HEK293 (cell line): ENCODE measurements at regions not wholly inside any gene's neighbourhood (a gene's known extent, or its start where the extent isn't known, plus 50 kb on each side); places are given as distances from the start of the nearest gene placed in this dataset.

Source experiments
- CTCF ChIA-PET: fragments of 350-600 bp; formaldehyde crosslinking; extraction: SDS; loops from one replicate; lab custom pipeline; 2021; ENCODE audit warnings: antibody characterized with exemption; lab: Yijun Ruan, JAX
- POLR2A ChIA-PET: fragments of 300-600 bp; formaldehyde crosslinking; extraction: SDS; loops from one replicate; lab custom pipeline; 2020; ENCODE audit warnings: antibody characterized with exemption, inconsistent platforms; lab: Yijun Ruan, JAX
- H3K27ac ChIP-seq: fragments of 200-500 bp; sonication (Bioruptor generic); 2 replicates; pipeline ENCODE4 v1.5.1; 2014; ENCODE audit warnings: low read depth, low read length, control low read depth, inconsistent platforms; ENCODE audit errors: extremely low read depth
- H3K36me3 ChIP-seq, 2 experiments: fragments of 200-500 bp in 1 of 2; sonication (Bioruptor generic) in 1 of 2; 1 replicate in 1 of 2; 2 replicates in 1 of 2; pipeline ENCODE4 v1.5.1; 2014 to 2017; ENCODE audit warnings: inconsistent platforms in 2 of 2, low read length in 2 of 2; ENCODE audit not compliant: control insufficient read depth in 2 of 2, insufficient read depth in 1 of 2
- H3K4me1 ChIP-seq: fragments of 200-500 bp; sonication (Bioruptor generic); 2 replicates; pipeline ENCODE4 v1.5.1; 2014; ENCODE audit warnings: mild to moderate bottlenecking, low read length, inconsistent platforms; ENCODE audit not compliant: control insufficient read depth, insufficient read depth
- H3K4me3 ChIP-seq: 2 replicates; pipeline ENCODE4 v1.5.1; 2011; ENCODE audit warnings: low read depth, mild to moderate bottlenecking, control low read depth, low read length, moderate library complexity
- H3K9me3 ChIP-seq: fragments of 200-500 bp; sonication (Bioruptor generic); 2 replicates; pipeline ENCODE4 v1.5.1; 2014; ENCODE audit warnings: low read depth, low read length, inconsistent platforms; ENCODE audit not compliant: control insufficient read depth, insufficient read depth
- GLI2 ChIP-seq: fragments of 450-650 bp; formaldehyde crosslinking; IDR thresholded peaks from 2 replicates; pipeline ENCODE4; 2017; ENCODE audit warnings: missing biosample characterization, missing genetic modification characterization, low read depth, borderline replicate concordance
- HOXA7 ChIP-seq: sonication (generic); formaldehyde crosslinking; IDR thresholded peaks from 2 replicates; pipeline ENCODE4 v1.8.1; 2022; ENCODE audit warnings: missing genetic modification reagents, borderline replicate concordance
- KLF9 ChIP-seq: fragments of 450-650 bp; formaldehyde crosslinking; IDR thresholded peaks from 2 replicates; pipeline ENCODE4 v1.5.1; 2016; ENCODE audit warnings: missing biosample characterization, missing genetic modification characterization, low read depth
- MZF1 ChIP-seq: fragments of 450-650 bp; formaldehyde crosslinking; IDR thresholded peaks from 2 replicates; pipeline ENCODE4 v1.5.1; 2017; ENCODE audit warnings: missing biosample characterization, missing genetic modification characterization, borderline replicate concordance
- WT1 ChIP-seq: fragments of 450-650 bp; formaldehyde crosslinking; IDR thresholded peaks from 2 replicates; pipeline ENCODE4 v1.5.1; 2016; ENCODE audit warnings: missing biosample characterization, missing genetic modification characterization
- ZBTB20 ChIP-seq: fragments of 450-650 bp; formaldehyde crosslinking; IDR thresholded peaks from 2 replicates; pipeline ENCODE4 v1.5.1; 2016; ENCODE audit warnings: missing biosample characterization, missing genetic modification characterization
- ZBTB48 ChIP-seq: fragments of 450-650 bp; formaldehyde crosslinking; IDR thresholded peaks from 2 replicates; pipeline ENCODE4 v1.5.1; 2016; ENCODE audit warnings: missing biosample characterization, missing genetic modification characterization
- ZEB2 ChIP-seq: fragments of 450-650 bp; formaldehyde crosslinking; IDR thresholded peaks from 2 replicates; pipeline ENCODE4 v1.5.1; 2016; ENCODE audit warnings: missing biosample characterization, missing genetic modification characterization
- ZNF121 ChIP-seq: fragments of 450-650 bp; formaldehyde crosslinking; IDR thresholded peaks from 2 replicates; pipeline ENCODE4 v1.5.1; 2016; ENCODE audit warnings: missing biosample characterization, missing genetic modification characterization
- ZNF169 ChIP-seq: fragments of 450-650 bp; formaldehyde crosslinking; IDR thresholded peaks from 2 replicates; pipeline ENCODE4 v1.5.1; 2016; ENCODE audit warnings: missing biosample characterization, missing genetic modification characterization
- ZNF214 ChIP-seq: fragments of 450-650 bp; formaldehyde crosslinking; IDR thresholded peaks from 2 replicates; pipeline ENCODE4 v1.5.1; 2017; ENCODE audit warnings: missing biosample characterization, mild to moderate bottlenecking, missing genetic modification characterization, borderline replicate concordance
- ZNF302 ChIP-seq: fragments of 450-650 bp; formaldehyde crosslinking; IDR thresholded peaks from 2 replicates; pipeline ENCODE4 v1.5.1; 2016; ENCODE audit warnings: missing biosample characterization, missing genetic modification characterization, low read depth
- ZNF350 ChIP-seq: fragments of 450-650 bp; formaldehyde crosslinking; IDR thresholded peaks from 2 replicates; pipeline ENCODE4 v1.5.0; 2017; ENCODE audit warnings: missing biosample characterization, mild to moderate bottlenecking, missing genetic modification characterization
- ZNF391 ChIP-seq: fragments of 450-650 bp; formaldehyde crosslinking; IDR thresholded peaks from 2 replicates; pipeline ENCODE4 v1.5.1; 2016; ENCODE audit warnings: low read depth, missing biosample characterization, missing genetic modification characterization, borderline replicate concordance
- ZNF404 ChIP-seq: fragments of 450-650 bp; formaldehyde crosslinking; IDR thresholded peaks from 2 replicates; pipeline ENCODE4 v1.5.1; 2017; ENCODE audit warnings: missing biosample characterization, missing genetic modification characterization
- ZNF544 ChIP-seq: fragments of 450-650 bp; formaldehyde crosslinking; IDR thresholded peaks from 2 replicates; pipeline ENCODE4 v1.5.0; 2017; ENCODE audit warnings: missing biosample characterization, missing genetic modification characterization
- ZNF561 ChIP-seq: fragments of 450-650 bp; IDR thresholded peaks from 2 replicates; pipeline ENCODE4 v1.5.1; 2018; ENCODE audit warnings: missing biosample characterization, missing genetic modification characterization, borderline replicate concordance
- ZNF580 ChIP-seq: fragments of 450-650 bp; formaldehyde crosslinking; IDR thresholded peaks from 2 replicates; pipeline ENCODE4 v1.5.1; 2016; ENCODE audit warnings: missing biosample characterization, missing genetic modification characterization
- ZNF585B ChIP-seq: fragments of 450-650 bp; formaldehyde crosslinking; IDR thresholded peaks from 2 replicates; pipeline ENCODE4 v1.5.1; 2016; ENCODE audit warnings: missing biosample characterization, missing genetic modification characterization
- ZNF626 ChIP-seq: fragments of 450-650 bp; sonication (Bioruptor Pico); formaldehyde crosslinking; IDR thresholded peaks from 2 replicates; pipeline ENCODE4 v1.5.1; 2018; ENCODE audit warnings: missing biosample characterization, missing genetic modification characterization, inconsistent platforms
- ZNF639 ChIP-seq: fragments of 450-650 bp; formaldehyde crosslinking; IDR thresholded peaks from 2 replicates; pipeline ENCODE4 v1.5.1; 2016; ENCODE audit warnings: missing biosample characterization, missing genetic modification characterization
- ZNF785 ChIP-seq: fragments of 450-650 bp; formaldehyde crosslinking; IDR thresholded peaks from 2 replicates; pipeline ENCODE4 v1.5.1; 2016; ENCODE audit warnings: missing biosample characterization, missing genetic modification characterization
- ZSCAN16 ChIP-seq: fragments of 450-650 bp; formaldehyde crosslinking; IDR thresholded peaks from 2 replicates; pipeline ENCODE4 v1.5.1; 2016; ENCODE audit warnings: missing biosample characterization, missing genetic modification characterization
- ZXDB ChIP-seq: fragments of 450-650 bp; formaldehyde crosslinking; IDR thresholded peaks from 2 replicates; pipeline ENCODE4 v1.5.1; 2016; ENCODE audit warnings: missing biosample characterization, missing genetic modification characterization
- TF ChIP-seq, protein P1 (sequence below): fragments of 450-650 bp; formaldehyde crosslinking; IDR thresholded peaks from 2 replicates; pipeline ENCODE4 v1.5.1; 2017; ENCODE audit warnings: missing biosample characterization, missing genetic modification characterization
- TF ChIP-seq, protein P2 (sequence below): fragments of 450-650 bp; formaldehyde crosslinking; IDR thresholded peaks from 2 replicates; pipeline ENCODE4 v1.5.1; 2017; ENCODE audit warnings: missing biosample characterization, missing genetic modification characterization

GRCh38 chr1:58391056-58391455 is 155.5 kb downstream of the OMA1 start (continued):
- TF ChIP-seq ZNF169 (tag by site-specific recombination) (no peak), ZNF639 (no peak), ZXDB (tag by site-specific recombination) (no peak)

- Histone ChIP-seq H3K27ac (no peak overlapping the region), H3K4me1 (no peaks in the 10 kb centered on the region)
- CTCF ChIA-PET, result no interaction called here
Measured at GRCh38 chr1:58390091-58390490, 156.4 kb downstream of the OMA1 start.

GRCh38 chr1:58380345-58380744 is 166.2 kb downstream of the OMA1 start:
- TF ChIP-seq ZBTB48 (tag by site-specific recombination) (no peak), ZNF350 (tag by site-specific recombination) (no peak), ZNF580 (tag by site-specific recombination) (no peak), ZNF404 (tag by site-specific recombination) (no peak), WT1 (tag by site-specific recombination) (no peak), ZNF121 (tag by site-specific recombination) (no peak), ZEB2 (tag by site-specific recombination) (no peak), HOXA7 (CRISPR knock-in tag) (no peak), ZNF561 (tag by site-specific recombination) (no peak), ZSCAN16 (tag by site-specific recombination) (no peak), ZNF302 (no peak), ZNF544 (tag by site-specific recombination) (no peak), ZBTB20 (tag by site-specific recombination) (no peak), ZNF785 (tag by site-specific recombination) (no peak), KLF9 (tag by site-specific recombination) (no peak), ZNF626 (tag by site-specific recombination) (no peak), ZNF391 (tag by site-specific recombination) (no peak), MZF1 (tag by site-specific recombination) (no peak)
- TF ChIP-seq, protein P1, sequence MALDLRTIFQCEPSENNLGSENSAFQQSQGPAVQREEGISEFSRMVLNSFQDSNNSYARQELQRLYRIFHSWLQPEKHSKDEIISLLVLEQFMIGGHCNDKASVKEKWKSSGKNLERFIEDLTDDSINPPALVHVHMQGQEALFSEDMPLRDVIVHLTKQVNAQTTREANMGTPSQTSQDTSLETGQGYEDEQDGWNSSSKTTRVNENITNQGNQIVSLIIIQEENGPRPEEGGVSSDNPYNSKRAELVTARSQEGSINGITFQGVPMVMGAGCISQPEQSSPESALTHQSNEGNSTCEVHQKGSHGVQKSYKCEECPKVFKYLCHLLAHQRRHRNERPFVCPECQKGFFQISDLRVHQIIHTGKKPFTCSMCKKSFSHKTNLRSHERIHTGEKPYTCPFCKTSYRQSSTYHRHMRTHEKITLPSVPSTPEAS, result no peak
- TF ChIP-seq, protein P2, sequence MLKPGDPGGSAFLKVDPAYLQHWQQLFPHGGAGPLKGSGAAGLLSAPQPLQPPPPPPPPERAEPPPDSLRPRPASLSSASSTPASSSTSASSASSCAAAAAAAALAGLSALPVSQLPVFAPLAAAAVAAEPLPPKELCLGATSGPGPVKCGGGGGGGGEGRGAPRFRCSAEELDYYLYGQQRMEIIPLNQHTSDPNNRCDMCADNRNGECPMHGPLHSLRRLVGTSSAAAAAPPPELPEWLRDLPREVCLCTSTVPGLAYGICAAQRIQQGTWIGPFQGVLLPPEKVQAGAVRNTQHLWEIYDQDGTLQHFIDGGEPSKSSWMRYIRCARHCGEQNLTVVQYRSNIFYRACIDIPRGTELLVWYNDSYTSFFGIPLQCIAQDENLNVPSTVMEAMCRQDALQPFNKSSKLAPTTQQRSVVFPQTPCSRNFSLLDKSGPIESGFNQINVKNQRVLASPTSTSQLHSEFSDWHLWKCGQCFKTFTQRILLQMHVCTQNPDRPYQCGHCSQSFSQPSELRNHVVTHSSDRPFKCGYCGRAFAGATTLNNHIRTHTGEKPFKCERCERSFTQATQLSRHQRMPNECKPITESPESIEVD (tag by site-specific recombination), result no peak
- ChIA-PET CTCF (interaction anchor here (0.6 kb wide), 1 partner anchor 135 kb away, joined by 3 read pairs; no protein-coding TSS in a partner anchor), POLR2A (no interaction called here)
- no peak overlapping the region for H3K27ac ChIP-seq
- H3K36me3 ChIP-seq, result no peaks in the 10 kb centered on the region
- no peak overlapping the region for H3K4me3 ChIP-seq
- H3K9me3 ChIP-seq, result no peaks in the 10 kb centered on the region
- no peaks in the 10 kb centered on the region for H3K4me1 ChIP-seq

More at GRCh38 chr1:58390091-58390490, 156.4 kb downstream of the OMA1 start:
- Histone ChIP-seq H3K4me3 (no peak overlapping the region), H3K36me3 (no peaks in the 10 kb centered on the region), H3K9me3 (no peaks in the 10 kb centered on the region)
- POLR2A ChIA-PET, result no interaction called here
- TF ChIP-seq GLI2 (tag by site-specific recombination) (no peak), ZNF214 (tag by site-specific recombination) (no peak), ZNF585B (tag by site-specific recombination) (no peak)
